GM20000 (cell line): ENCODE measurements at regions not wholly inside any gene's neighbourhood (a gene's known extent, or its start where the extent isn't known, plus 50 kb on each side); places are given as distances from the start of the nearest gene placed in this dataset.

Experiments
- DNase-seq: peaks from one replicate; pipeline ENCODE4 v3.0.0; 2012; ENCODE audit warnings: low spot score
- TF ChIP-seq, protein P1 (sequence below): IDR thresholded peaks from 2 replicates; pipeline ENCODE4 v1.5.1; 2012; ENCODE audit warnings: mild to moderate bottlenecking, control low read depth; ENCODE audit errors: extremely low read depth, missing control alignments

DNA sequence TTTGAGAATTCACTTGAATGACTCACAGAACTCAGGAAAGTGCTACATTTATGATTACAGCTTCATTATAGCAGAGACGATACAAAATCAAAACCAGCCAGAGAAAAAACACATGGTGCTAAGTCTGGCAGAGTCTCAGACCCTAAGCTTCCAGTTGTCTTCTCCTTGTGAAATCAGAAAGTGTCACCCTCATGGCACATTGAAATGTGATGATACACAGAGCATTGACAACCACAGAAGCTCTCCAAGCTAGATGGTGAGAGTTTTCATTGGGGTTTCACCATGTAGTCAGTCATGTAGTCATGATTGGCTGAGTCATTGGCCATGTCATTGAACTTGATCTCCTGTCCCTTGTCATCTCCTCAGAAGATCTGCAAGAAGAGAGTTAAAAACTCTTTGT is 526.6 kb downstream of the MRPL39 start:
- TF ChIP-seq, protein P1, sequence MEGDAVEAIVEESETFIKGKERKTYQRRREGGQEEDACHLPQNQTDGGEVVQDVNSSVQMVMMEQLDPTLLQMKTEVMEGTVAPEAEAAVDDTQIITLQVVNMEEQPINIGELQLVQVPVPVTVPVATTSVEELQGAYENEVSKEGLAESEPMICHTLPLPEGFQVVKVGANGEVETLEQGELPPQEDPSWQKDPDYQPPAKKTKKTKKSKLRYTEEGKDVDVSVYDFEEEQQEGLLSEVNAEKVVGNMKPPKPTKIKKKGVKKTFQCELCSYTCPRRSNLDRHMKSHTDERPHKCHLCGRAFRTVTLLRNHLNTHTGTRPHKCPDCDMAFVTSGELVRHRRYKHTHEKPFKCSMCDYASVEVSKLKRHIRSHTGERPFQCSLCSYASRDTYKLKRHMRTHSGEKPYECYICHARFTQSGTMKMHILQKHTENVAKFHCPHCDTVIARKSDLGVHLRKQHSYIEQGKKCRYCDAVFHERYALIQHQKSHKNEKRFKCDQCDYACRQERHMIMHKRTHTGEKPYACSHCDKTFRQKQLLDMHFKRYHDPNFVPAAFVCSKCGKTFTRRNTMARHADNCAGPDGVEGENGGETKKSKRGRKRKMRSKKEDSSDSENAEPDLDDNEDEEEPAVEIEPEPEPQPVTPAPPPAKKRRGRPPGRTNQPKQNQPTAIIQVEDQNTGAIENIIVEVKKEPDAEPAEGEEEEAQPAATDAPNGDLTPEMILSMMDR, result no peak
- no peak for DNase-seq

DNA sequence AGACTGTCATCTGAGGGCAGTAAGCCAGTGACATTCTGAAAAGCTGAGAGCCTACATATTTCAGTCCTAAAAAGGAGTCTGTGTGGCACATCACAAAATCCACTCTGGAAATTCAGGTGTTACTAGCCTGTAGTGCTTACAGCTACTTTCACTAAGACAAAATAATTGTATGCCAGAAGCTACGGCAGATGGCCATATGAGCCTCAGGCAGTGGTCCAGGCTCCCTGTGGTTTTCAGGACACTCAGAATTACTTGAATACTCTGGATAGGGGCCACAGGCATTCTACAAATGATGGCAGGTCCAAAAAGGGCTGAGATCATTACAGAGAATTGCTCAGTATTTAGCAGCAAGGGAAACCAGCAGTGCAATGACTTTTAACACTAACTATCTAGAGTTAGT is 527.1 kb downstream of the MRPL39 start:
- no peak for DNase-seq
- TF ChIP-seq, protein P1, result no peak

DNA sequence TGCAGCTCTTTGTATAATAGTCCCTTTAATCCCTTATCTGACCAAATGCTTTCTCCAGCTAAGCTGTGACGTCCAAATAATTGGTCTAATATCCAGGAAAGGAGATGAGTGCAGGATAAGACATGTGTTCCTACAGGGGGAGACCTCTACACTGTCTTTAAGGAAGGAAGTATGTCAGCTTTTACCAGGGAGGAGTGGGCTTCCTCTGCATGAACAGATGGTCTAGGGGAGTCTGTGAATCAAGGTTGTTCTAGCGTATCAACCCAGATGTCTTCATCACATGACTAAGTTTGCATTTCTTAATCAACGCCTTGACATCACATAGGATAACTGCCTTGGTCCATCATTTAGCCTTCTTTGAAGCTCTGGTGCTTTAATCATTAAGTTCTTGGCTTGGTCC is 528.2 kb downstream of the MRPL39 start:
- DNase-seq, result no peak
- TF ChIP-seq, protein P1, result no peak

DNA sequence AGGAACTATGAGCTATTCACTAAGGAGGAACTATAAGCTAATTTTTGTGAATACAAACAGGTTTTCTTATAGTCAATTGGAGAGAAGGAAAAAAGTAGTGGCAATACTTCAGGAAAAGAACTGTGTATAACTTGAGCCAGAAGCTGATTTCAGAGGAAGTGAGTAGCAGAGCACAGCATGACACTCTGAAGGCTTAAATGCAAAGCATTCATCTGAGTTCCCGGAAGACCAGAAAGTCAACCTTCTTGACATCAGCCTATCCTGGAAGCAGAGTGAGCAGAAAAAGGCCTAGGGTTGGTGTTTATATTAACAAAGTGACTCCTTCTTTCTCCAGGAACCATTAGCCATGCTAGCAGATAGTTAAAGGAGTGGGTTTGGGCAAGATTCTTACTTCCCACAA is 545.2 kb downstream of the MRPL39 start:
- no peak for DNase-seq
- TF ChIP-seq, protein P1, result no peak

DNA sequence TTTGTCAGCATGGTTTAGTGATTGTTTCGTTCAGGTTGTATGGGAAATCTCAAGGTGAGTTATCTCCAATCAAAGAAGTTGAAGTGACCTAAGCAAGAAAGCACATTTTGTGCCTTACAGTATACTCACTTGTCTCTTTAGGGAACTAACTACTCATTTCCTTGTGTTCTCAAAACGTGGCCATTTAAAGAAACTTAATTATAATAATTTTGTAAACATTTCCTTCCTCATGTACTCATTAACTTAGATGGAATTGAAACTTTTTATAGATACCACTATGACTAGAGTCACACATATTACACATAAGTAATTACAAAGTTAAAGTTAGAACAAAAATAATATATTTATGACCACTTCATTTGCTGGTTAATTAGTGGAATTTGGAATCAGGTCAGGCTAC is 552.6 kb downstream of the MRPL39 start:
- TF ChIP-seq, protein P1, result no peak
- no peak for DNase-seq

DNA sequence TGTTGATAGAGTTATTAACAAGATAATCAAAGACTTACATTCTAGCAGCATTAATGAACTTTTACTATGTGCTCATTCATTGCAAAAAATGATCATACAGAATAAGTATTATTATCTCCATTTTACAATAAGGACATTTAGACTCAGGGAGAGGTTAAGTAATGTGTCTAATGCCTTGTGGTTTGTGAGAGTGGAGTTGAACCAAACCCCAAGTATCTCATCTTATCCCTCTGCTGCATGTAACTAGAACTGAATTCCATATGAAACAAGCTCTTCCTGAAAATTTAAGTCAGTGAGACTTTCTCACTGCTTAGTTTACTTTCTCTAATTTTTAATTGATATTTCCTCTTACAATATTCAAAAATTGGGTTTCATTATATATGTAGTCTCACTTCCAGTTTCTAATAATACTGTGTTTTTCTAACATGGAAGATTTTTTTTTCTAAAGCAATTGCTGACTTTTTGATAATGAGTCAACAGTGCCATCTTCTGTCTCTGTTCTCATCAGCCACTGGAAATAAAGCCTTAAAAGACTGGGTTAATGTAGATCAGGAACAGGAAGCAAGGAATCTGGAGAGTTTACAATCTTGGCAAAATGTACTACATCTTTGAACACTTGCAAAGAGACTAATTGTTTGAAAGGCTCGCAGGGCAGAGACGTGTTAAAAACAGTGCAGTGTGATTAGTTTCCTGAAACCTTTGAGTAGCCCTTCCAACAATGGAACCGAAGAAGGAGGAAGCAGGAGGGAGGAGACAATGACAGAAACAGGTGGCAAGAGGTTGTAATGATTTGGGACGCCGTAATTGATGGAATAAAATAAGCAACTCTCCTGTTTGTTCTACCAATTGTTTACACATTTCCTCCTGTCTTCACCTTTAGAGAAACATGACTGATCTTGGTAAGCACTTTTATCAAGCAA is 567.6 kb downstream of the MRPL39 start:
- DNase-seq, result peak; percentile 40
- TF ChIP-seq, protein P1, result no peak

DNA sequence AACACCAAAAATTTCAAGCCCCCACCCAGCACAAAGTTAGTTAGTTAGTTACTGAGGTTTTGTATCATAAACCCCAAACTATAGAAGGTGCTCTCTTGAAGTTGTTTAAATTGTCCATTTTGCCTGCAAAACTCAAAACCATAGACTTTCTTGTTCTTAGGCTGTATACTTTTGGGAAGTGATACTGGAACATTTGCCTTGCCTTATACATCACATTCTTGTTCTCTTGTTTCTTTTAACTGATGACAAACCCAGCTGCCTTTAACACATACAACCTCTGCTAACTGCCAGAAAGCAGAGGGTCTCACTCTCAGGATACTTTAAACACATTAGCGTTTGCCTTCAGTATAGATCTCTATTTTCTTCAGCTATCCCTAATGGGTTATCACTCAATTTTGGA is 570.5 kb downstream of the MRPL39 start:
- DNase-seq, result no peak
- TF ChIP-seq, protein P1, result no peak
